ENCODE measurements at regions not wholly inside any gene's neighbourhood (a gene's known extent, or its start where the extent isn't known, plus 50 kb on each side); places are given as distances from the start of the nearest gene placed in this dataset.
A peak's percentile ranks its signal among the peaks of the same experiment; 100 is the strongest.

DNA sequence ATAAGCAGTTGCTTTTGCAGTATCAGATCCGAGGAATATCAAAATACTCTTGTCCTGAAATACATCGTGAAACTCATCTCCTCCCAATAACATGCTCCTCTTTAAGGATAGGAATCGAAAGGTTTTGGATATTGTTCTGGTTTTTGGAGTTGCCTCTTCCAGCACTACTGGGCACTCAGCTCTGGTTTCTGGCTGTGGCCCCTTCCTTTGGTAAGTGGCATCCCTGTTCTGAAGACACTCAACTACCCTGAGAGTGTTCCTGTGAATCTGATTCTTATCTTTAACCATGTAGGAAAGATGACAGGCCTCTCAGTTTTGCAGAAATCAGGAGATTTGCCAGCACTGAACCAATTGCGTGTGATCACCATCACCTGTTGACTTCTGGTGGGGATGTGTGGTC, 327.5 kb upstream of the TBL1XR1 start:
- TF ChIP-seq, protein P1, sequence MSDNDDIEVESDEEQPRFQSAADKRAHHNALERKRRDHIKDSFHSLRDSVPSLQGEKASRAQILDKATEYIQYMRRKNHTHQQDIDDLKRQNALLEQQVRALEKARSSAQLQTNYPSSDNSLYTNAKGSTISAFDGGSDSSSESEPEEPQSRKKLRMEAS (IDR thresholded peaks at IDR 0.05; ENCODE audit: low read depth, low read length) = no peak
- TF ChIP-seq MYC (IDR thresholded peaks at IDR 0.05; ENCODE audit: low read depth, low read length) (no peak), POLR2A (IDR thresholded peaks at IDR 0.05; ENCODE audit: extremely low read depth, insufficient read length) (no peak)
- TF ChIP-seq, protein P2, sequence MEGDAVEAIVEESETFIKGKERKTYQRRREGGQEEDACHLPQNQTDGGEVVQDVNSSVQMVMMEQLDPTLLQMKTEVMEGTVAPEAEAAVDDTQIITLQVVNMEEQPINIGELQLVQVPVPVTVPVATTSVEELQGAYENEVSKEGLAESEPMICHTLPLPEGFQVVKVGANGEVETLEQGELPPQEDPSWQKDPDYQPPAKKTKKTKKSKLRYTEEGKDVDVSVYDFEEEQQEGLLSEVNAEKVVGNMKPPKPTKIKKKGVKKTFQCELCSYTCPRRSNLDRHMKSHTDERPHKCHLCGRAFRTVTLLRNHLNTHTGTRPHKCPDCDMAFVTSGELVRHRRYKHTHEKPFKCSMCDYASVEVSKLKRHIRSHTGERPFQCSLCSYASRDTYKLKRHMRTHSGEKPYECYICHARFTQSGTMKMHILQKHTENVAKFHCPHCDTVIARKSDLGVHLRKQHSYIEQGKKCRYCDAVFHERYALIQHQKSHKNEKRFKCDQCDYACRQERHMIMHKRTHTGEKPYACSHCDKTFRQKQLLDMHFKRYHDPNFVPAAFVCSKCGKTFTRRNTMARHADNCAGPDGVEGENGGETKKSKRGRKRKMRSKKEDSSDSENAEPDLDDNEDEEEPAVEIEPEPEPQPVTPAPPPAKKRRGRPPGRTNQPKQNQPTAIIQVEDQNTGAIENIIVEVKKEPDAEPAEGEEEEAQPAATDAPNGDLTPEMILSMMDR (IDR thresholded peaks at IDR 0.05; ENCODE audit: low read depth, low read length) = no peak
- H3K4me3 ChIP-seq (ENCODE audit: low read depth, low read length) = no peak overlapping the region
- DNase-seq (ENCODE audit: low read depth) = no peak

DNA sequence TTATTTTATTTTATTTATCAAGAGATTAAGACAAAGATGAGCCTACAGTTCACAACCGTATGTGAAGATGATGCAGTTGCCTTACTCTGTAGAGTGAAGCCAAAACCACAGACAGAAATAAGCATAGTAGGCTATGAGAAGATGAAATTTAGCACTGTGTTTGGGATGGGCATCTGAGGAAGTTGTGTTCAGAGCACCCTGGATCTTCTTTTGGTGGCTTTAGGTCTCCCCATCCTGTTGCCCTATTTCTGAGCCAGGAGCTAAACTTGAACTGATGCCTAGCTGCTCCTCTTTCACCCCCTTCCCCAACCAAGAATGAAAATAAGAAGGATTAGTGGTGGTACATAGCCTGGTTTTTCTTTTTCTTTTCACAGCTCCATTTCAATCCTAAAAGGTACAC, 328.1 kb upstream of the TBL1XR1 start:
- DNase-seq (ENCODE audit: low read depth) = no peak
- H3K4me3 ChIP-seq (ENCODE audit: low read depth, low read length) = no peak overlapping the region
- TF ChIP-seq MYC (IDR thresholded peaks at IDR 0.05; ENCODE audit: low read depth, low read length) (no peak), POLR2A (IDR thresholded peaks at IDR 0.05; ENCODE audit: extremely low read depth, insufficient read length) (no peak)
- TF ChIP-seq, protein P1 (IDR thresholded peaks at IDR 0.05; ENCODE audit: low read depth, low read length) = no peak
- TF ChIP-seq, protein P2 (IDR thresholded peaks at IDR 0.05; ENCODE audit: low read depth, low read length) = no peak

DNA sequence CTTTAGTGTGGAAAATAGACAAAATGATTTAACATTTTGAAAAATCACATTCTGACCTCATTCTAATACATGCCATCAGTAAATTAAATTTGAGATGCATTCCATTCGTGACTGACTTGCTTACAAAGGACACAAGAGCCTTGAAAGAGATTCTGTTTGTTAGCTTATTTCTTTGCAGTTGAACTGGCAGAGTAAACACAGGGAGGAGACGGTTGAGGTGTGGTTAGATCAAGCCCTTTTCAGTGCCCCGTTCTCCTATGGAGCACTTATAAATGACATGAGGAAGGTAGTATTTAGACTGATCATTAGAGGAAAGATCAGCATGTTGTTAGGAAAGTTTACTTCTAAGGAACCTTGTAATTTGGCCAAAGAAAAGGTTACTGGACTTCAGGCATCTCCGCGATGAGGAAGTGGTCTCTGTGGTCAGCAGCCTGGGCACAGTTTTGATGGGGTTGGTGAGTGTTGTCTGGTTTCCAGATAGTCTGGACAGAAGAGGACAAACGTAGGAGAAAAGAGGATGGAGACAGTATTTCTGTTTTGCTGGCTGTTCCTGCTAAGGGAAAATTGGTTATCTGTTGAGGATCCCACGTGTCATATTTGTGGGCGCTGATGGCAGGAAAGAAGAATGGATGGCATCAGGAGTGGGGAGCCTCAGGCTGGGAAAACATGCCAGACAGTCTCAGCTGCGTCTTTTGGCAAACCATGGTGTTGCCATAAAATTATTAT, 328.9 kb upstream of the TBL1XR1 start:
- H3K4me3 ChIP-seq (ENCODE audit: low read depth, low read length) = no peak overlapping the region
- TF ChIP-seq POLR2A (IDR thresholded peaks at IDR 0.05; ENCODE audit: extremely low read depth, insufficient read length) (no peak), MYC (IDR thresholded peaks at IDR 0.05; ENCODE audit: low read depth, low read length) (no peak)
- TF ChIP-seq, protein P2 (IDR thresholded peaks at IDR 0.05; ENCODE audit: low read depth, low read length) = no peak
- TF ChIP-seq, protein P1 (IDR thresholded peaks at IDR 0.05; ENCODE audit: low read depth, low read length) = no peak
- DNase-seq (ENCODE audit: low read depth) = peak; percentile 66

DNA sequence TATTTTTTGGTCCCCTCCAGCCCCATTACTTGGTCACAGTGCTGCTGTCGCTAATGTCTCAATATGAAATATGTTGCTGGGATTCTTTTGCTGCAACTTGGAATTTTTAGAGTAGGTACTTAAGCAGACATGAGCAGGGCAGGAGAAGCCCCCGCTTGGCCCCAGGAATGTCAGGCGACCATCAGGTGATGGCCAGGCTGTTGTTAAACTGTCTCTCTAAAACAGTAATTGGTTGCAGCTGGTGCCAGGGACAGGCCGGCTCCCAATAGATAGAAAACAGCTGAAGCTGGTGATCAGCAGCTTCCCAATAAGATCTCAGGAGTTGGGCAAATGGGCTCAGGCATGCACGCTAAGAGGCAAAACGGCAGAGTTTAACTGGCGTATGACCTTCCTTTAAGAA, 329.9 kb upstream of the TBL1XR1 start:
- no peak overlapping the region for H3K4me3 ChIP-seq (ENCODE audit: low read depth, low read length)
- no peak for DNase-seq (ENCODE audit: low read depth)
- TF ChIP-seq, protein P2 (IDR thresholded peaks at IDR 0.05; ENCODE audit: low read depth, low read length) = no peak
- TF ChIP-seq, protein P1 (IDR thresholded peaks at IDR 0.05; ENCODE audit: low read depth, low read length) = no peak
- no peak for TF ChIP-seq POLR2A (IDR thresholded peaks at IDR 0.05; ENCODE audit: extremely low read depth, insufficient read length)
- no peak for TF ChIP-seq MYC (IDR thresholded peaks at IDR 0.05; ENCODE audit: low read depth, low read length)

DNA sequence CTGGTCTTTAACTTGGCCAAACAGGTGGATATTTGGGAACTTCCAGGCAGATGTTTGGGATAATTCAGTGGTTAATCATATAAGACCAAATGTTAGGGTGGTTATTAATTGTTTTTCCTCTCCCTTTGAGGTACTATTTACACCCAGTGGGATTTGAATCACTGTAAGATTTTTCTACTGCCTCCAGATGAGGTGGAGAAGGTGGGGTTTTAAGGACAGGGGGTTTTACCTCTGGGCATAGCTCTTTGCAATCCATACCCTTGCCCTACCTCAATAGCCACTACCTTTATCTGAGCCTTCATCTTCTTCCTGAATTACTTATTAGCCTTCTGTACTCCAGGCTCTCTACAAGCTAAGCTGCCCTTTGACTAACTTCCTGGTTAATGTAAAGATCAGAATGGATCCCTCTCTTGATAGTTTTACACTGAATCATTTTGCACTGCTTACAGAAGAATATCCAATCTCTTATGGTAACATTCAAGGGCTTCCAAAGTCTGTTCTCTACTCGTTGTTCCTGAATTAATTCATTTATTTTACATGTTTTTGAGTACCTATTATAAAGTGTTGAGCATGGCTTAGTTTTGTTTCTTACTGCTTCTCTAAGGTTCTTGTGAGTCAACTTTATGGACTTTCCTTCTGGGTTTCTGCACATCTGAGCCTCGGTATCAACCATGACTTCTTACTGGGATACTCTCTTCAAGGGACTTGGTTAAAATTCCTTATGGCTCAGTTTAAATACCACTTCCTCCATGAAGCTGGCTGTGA, 331.2 kb upstream of the TBL1XR1 start:
- no peak for TF ChIP-seq MYC (IDR thresholded peaks at IDR 0.05; ENCODE audit: low read depth, low read length)
- no peak for TF ChIP-seq POLR2A (IDR thresholded peaks at IDR 0.05; ENCODE audit: extremely low read depth, insufficient read length)
- TF ChIP-seq, protein P2 (IDR thresholded peaks at IDR 0.05; ENCODE audit: low read depth, low read length) = no peak
- TF ChIP-seq, protein P1 (IDR thresholded peaks at IDR 0.05; ENCODE audit: low read depth, low read length) = no peak
- H3K4me3 ChIP-seq (ENCODE audit: low read depth, low read length) = no peak overlapping the region
- DNase-seq (ENCODE audit: low read depth) = no peak
